ENCODE measurements at regions not wholly inside any gene's neighbourhood (a gene's known extent, or its start where the extent isn't known, plus 50 kb on each side); places are given as distances from the start of the nearest gene placed in this dataset.
A peak's percentile ranks its signal among the peaks of the same experiment; 100 is the strongest.
"Not testable (repeated sequence)": the region's sequence is repeated elsewhere in the genome, so short reads cannot be mapped to it uniquely, and the experiment has no call there.

DNA sequence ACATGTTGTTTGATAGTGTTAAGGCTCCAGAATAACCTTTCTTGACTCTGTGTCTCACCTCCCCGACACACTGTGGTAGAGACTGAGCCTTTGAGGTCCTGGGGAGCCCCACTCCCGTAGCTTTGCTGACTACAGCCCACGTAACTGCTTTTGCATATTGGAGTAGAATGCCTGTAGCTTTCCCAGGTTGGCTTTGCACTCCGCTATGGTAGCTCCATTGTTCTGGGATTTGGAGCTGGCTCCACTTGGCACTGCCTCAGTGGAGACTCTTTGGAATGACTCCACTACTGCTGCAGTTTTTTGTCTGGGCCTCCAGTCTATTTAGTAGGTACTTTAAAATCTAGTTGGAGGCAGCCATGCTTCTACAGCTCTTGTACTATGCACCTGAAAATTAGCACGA lies 56.2 kb upstream of the ANXA1 start:
- DNase-seq (ENCODE audit: low spot score): no peak

- peak; percentile 22 for DNase-seq (ENCODE audit: low spot score)
Measured at GRCh38 chr9:73093740-73094379, 57.8 kb upstream of the ANXA1 start.

- DNase-seq (ENCODE audit: low spot score): no peak
Measured at GRCh38 chr9:73093016-73093739, 58.5 kb upstream of the ANXA1 start.

GRCh38 chr9:73091909-73092308 lies 59.8 kb upstream of the ANXA1 start:
- no peak for DNase-seq (ENCODE audit: low spot score)

- no peak for DNase-seq (ENCODE audit: low spot score)
Measured at GRCh38 chr9:73090214-73090613, 61.5 kb upstream of the ANXA1 start.

DNA sequence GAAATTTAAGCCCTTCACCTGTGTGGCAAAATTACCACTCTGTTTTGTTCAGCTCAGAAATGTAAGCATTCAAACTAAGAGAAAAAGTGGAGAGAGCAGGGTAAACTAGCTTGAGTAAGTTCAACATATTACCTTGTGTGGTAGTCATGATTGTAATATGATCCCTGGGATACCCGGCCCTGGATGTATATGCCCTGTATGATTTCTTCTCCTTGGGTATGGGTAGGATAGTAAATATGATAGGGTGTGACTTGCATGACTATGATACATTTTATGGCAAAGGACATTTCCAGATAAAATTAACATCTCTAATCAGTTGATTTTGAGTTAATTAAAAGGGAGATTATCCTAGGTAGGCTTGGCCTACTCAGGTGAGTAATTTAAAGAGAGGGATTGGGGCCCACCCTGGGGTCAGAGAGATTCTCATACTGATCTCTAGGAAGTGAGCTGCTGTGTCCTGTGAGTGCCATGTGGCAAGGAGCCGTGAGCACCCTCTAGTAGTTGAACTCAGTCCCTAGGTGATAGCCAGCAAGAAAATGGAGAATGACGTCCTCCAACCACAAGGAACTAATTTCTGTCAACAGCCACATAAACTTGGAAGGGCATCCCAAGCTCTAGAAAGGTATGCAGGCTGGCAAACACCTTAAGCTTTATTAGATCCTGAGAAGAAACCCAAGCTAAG lies 62.2 kb upstream of the ANXA1 start:
- DNase-seq (ENCODE audit: low spot score): no peak

- DNase-seq (ENCODE audit: low spot score): not testable (repeated sequence)
Measured at GRCh38 chr9:73087876-73088275, 63.8 kb upstream of the ANXA1 start.

- no peak for DNase-seq (ENCODE audit: low spot score)
Measured at GRCh38 chr9:73083519-73083918, 68.1 kb upstream of the ANXA1 start.

DNA sequence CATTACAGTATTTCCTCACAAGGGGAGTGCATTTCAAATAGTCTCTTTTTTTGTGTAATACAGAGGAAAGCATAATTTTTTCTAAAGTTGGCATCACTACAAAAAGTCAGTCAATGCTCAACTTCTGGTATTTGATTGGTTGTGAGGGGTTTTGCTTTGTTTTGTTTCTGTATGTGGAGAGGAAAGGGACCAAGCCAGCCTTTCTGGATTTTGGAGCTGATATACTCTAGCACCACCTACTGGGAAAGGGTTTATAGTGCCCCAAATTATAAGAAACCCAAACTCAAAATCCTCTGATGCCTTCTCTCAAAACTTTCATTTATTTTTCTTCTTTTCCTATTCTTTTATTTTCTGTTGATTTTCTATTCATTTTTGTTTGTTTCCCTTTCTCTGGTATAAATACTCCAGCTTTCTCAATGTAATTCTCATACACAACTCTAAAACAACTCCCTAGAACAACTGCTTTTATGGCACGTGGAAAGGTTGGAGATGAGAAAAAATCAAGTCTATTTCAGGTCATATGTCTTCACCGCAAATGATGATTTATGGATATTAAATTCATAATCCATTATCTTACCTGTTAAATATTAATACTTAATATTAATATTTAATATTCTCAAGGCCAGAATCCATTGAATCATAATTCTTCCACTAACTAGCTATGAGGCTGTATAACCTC lies 69.5 kb upstream of the ANXA1 start:
- DNase-seq (ENCODE audit: low spot score): peak; percentile 55

DNA sequence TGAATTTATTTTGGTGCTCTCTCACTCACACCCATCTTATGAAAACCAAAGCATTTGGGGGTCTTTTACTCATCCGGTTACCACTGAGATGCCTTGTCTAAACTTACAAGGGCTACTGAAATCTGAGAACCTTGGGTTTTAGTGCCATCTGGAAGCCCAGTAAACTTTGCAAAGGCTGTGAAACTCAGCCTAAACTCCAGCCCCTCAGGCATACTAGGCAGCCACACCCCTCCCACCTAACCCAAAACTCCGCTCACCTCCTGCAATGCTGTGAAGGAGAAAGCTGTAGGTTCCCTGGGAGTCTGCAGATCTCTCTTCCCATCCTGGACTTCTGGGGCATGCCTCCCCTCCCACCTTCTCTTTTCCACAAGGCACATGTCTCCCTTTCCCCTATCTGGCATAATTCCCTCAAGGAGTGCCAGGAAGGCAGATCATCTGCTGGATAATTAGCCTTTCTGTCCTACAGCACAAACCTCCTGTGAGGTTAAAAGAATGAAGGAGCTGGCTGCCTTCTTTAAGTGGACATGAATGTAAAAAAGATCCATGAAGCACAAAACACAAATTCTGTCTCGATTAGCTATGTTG lies 71.5 kb upstream of the ANXA1 start:
- DNase-seq (ENCODE audit: low spot score): no peak

GRCh38 chr9:73079326-73079725 lies 72.3 kb upstream of the ANXA1 start:
- peak; percentile 48 for DNase-seq (ENCODE audit: low spot score)

GRCh38 chr9:73077625-73078030 lies 74.0 kb upstream of the ANXA1 start:
- no peak for DNase-seq (ENCODE audit: low spot score)

- DNase-seq (ENCODE audit: low spot score): no peak
Measured at GRCh38 chr9:73076970-73077369, 74.7 kb upstream of the ANXA1 start.

DNA sequence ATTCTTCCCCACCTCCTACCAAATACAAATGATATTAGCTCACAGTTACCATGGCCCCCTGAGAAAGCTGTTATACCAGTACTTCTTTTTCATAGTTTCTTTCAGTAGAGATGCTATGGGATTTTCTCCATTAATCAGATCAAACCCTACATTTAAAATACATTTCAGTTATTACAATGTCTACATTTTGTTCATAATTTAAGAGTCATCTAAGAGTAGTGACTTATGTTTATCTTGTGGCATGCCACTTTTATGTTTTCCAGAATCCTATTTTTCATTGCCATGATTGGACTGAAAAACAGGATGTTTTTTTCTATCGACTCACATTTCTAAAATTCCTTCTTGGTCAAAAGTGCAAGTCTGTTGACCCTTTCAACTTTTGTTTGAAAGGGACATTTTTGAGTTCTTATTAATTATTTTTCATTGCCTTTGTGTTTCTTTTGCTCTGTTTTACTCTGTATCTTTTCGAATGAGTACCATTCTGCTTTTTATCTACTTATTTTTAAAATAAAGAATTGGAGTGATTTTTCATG lies 77.4 kb upstream of the ANXA1 start:
- DNase-seq (ENCODE audit: low spot score): no peak

DNA sequence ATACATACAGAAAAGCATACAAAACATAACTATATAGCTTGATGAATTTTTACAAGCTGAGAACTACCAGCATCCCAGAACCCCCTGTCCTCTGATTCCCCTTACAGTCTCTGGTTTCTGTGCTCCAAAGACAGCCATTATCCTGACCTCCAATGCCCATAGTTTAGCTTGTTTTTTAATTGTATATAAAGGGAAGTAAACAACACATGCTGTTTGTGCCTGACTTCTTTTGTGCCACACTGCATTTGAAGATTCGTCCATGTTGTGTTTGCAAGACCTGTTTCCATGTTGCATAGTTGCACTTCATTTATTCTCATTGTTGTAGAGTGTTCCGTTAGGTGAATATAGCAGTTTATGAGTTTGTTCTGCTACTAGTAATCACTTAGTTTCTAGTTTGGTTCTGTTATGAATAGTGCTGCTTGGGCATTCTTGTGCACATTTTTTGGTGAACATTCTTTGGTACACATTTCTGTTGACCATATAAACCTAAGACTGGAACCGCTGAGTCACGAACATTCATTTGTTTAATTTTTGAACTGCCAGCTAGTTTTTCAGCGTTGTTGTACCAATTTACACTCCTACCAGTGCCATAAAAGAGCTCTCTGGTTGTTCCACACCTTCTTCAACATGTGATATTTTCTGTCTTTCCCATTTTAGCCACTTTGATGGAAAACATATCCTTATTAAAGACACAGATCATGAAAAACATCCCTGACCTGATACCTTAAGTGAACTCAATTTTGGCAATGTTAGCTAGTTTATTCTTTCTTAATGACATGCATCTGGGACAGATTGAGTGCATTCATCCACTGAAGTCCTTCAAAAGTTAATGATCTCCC lies 78.1 kb upstream of the ANXA1 start:
- peak; percentile 54 for DNase-seq (ENCODE audit: low spot score)

DNA sequence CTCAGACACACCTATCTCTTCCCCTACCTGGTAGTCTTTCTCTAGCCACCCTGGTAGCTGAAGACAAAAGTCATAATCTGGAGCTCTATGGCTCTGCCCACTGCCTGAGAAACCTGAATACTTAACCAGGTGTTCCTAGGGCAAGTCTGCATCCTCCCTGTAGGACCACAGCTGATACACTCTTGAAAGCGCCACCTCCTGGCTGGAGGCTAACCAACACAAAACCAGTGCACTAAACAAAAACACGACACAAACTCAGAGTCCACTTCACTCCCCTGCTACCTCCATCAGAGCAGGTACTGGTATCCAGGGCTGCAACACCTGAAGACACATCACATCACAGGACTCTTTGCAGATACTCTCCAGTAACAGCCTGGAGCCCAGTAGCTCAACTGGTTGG lies 84.6 kb upstream of the ANXA1 start:
- DNase-seq (ENCODE audit: low spot score): no peak

- no peak for DNase-seq (ENCODE audit: low spot score)
Measured at GRCh38 chr9:73065439-73065838, 86.2 kb upstream of the ANXA1 start.

DNA sequence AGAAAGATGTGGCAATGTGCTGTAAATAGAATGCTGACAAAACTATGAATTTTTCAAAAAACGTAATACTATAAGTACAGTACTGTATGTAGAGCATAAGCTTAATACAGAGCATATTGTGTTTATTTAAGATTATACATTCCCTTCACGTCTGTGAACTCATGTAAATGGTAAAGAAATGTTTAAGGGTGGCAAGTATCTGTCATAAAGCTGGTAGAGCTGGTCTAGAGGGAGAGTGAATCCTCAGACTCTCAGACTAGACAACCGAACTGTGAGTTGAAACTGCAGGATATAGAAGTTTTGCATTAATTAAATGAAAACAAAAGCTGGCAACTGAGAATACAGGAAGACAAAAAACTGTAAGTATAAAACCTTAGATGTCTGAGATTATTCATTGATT lies 87.3 kb upstream of the ANXA1 start:
- no peak for DNase-seq (ENCODE audit: low spot score)

DNA sequence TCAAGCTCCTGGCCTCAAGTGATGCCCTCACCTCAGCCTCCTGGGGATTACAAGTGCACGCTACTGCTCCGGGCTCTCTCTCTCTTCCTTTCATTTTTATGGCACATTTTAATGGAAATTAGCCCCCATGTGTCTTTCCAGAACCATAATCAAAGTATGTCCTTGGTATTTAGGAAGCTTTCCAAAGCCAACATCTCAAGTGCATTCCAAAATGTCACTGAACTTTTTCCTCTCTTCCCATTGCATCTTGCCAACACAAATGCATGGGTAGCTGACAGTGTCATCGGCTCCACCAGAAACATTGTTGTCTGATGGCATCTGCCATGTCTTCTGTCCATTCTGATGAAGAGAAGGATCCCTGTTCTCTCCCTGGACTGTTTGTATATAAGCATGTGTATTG lies 90.5 kb upstream of the ANXA1 start:
- no peak for DNase-seq (ENCODE audit: low spot score)

- no peak for DNase-seq (ENCODE audit: low spot score)
Measured at GRCh38 chr9:73059247-73059646, 92.4 kb upstream of the ANXA1 start.

GRCh38 chr9:73056245-73056644 lies 95.4 kb upstream of the ANXA1 start:
- no peak for DNase-seq (ENCODE audit: low spot score)
